ENCODE measurements at regions not wholly inside any gene's neighbourhood (a gene's known extent, or its start where the extent isn't known, plus 50 kb on each side); places are given as distances from the start of the nearest gene placed in this dataset.

DNA sequence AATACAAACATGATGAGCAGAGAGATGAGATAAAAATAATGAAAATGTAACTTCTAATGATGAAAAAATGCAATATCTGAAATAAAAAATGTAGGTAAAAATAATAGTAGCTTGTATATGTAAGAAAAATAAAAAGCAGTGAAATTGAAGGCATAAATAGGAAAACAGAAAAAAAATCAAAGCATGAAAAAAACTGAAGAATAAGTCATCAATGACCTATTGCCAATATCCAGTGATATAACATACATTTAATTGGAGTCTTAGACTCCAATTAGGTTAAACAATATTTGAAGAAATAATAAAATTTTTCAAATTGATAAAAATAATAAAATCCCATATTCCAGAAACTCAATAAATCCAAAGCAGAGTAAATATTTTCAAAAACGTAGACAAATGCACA is 114.0 kb upstream of the HDGFL1 start:
- TF ChIP-seq, protein P1, sequence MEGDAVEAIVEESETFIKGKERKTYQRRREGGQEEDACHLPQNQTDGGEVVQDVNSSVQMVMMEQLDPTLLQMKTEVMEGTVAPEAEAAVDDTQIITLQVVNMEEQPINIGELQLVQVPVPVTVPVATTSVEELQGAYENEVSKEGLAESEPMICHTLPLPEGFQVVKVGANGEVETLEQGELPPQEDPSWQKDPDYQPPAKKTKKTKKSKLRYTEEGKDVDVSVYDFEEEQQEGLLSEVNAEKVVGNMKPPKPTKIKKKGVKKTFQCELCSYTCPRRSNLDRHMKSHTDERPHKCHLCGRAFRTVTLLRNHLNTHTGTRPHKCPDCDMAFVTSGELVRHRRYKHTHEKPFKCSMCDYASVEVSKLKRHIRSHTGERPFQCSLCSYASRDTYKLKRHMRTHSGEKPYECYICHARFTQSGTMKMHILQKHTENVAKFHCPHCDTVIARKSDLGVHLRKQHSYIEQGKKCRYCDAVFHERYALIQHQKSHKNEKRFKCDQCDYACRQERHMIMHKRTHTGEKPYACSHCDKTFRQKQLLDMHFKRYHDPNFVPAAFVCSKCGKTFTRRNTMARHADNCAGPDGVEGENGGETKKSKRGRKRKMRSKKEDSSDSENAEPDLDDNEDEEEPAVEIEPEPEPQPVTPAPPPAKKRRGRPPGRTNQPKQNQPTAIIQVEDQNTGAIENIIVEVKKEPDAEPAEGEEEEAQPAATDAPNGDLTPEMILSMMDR (IDR thresholded peaks at IDR 0.05) = no peak
- TF ChIP-seq, protein P2, sequence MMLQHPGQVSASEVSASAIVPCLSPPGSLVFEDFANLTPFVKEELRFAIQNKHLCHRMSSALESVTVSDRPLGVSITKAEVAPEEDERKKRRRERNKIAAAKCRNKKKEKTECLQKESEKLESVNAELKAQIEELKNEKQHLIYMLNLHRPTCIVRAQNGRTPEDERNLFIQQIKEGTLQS (CRISPR knock-in tag; conservative IDR thresholded peaks at IDR 0.05) = no peak
- no peak for TF ChIP-seq ESRRA (CRISPR knock-in tag; IDR thresholded peaks at IDR 0.05; ENCODE audit: borderline replicate concordance)
- TF ChIP-seq JUN (CRISPR knock-in tag; IDR thresholded peaks at IDR 0.05) = no peak
- TF ChIP-seq, protein P3, sequence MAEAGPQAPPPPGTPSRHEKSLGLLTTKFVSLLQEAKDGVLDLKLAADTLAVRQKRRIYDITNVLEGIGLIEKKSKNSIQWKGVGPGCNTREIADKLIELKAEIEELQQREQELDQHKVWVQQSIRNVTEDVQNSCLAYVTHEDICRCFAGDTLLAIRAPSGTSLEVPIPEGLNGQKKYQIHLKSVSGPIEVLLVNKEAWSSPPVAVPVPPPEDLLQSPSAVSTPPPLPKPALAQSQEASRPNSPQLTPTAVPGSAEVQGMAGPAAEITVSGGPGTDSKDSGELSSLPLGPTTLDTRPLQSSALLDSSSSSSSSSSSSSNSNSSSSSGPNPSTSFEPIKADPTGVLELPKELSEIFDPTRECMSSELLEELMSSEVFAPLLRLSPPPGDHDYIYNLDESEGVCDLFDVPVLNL (CRISPR knock-in tag; IDR thresholded peaks at IDR 0.05; ENCODE audit: borderline replicate concordance, low read depth) = no peak
